ENCODE measurements at regions not wholly inside any gene's neighbourhood (a gene's known extent, or its start where the extent isn't known, plus 50 kb on each side); places are given as distances from the start of the nearest gene placed in this dataset.

GRCh38 chr14:27236601-27237000 lies 638.8 kb upstream of the NOVA1 start:
- Histone ChIP-seq H3K4me1 (ENCODE audit: insufficient read depth, low read length) (no peaks in the 10 kb centered on the region), H3K79me2 (ENCODE audit: insufficient read depth, low read length) (no peaks in the 10 kb centered on the region), H3K9ac (ENCODE audit: low read depth, low read length) (no peak overlapping the region), H3K4me3 (ENCODE audit: low read depth in 1 of 2, low read length in 2 of 2) (no peak overlapping the region), H4K20me1 (ENCODE audit: insufficient read depth, low read length) (no peaks in the 10 kb centered on the region), H3K36me3 (ENCODE audit: insufficient read depth, low read length) (no peaks in the 10 kb centered on the region), H3K9me3 (ENCODE audit: insufficient read depth, low read length, severe bottlenecking) (no peaks in the 10 kb centered on the region), H3K27me3 (ENCODE audit: insufficient read depth, low read length, poor library complexity) (no peaks in the 10 kb centered on the region), H3K27ac (ENCODE audit: low read length) (no peak overlapping the region), H3K4me2 (ENCODE audit: insufficient read depth, low read length) (no peak overlapping the region), H2AFZ (ENCODE audit: low read depth, low read length) (no peak overlapping the region)
- TF ChIP-seq, protein P1, sequence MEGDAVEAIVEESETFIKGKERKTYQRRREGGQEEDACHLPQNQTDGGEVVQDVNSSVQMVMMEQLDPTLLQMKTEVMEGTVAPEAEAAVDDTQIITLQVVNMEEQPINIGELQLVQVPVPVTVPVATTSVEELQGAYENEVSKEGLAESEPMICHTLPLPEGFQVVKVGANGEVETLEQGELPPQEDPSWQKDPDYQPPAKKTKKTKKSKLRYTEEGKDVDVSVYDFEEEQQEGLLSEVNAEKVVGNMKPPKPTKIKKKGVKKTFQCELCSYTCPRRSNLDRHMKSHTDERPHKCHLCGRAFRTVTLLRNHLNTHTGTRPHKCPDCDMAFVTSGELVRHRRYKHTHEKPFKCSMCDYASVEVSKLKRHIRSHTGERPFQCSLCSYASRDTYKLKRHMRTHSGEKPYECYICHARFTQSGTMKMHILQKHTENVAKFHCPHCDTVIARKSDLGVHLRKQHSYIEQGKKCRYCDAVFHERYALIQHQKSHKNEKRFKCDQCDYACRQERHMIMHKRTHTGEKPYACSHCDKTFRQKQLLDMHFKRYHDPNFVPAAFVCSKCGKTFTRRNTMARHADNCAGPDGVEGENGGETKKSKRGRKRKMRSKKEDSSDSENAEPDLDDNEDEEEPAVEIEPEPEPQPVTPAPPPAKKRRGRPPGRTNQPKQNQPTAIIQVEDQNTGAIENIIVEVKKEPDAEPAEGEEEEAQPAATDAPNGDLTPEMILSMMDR (IDR thresholded peaks at IDR 0.05; ENCODE audit: borderline replicate concordance, extremely low read depth, low read length, poor library complexity, severe bottlenecking) = no peak
- no peak for TF ChIP-seq EZH2 (IDR thresholded peaks at IDR 0.05; ENCODE audit: borderline replicate concordance, low read depth, low read length, severe bottlenecking)
- DNase-seq (no peak), ATAC-seq (ENCODE audit: insufficient read depth, low read depth) (no peak)

DNA sequence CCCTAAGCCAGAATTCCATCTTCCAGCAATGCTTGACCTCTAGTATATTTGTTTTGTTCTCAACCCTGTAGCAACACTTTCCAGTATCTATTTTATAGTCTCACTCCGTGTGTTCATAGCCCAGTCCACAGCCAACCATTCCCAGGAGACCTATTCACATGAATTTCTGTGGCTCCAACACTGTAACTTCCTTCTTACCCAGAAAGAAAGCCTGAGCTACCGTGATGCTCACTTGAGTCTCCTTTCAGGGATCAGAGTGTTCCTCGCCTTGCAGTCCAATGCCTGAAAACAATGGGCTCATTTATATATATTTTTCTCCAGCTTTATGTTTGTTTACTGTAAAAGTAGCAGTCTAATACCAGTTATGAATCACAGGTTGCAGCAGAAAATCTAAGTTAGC lies 645.0 kb upstream of the NOVA1 start:
- H3K27ac ChIP-seq (ENCODE audit: low read length) = no peak overlapping the region
- H3K9ac ChIP-seq (ENCODE audit: low read depth, low read length) = no peak overlapping the region
- H3K27me3 ChIP-seq (ENCODE audit: insufficient read depth, low read length, poor library complexity) = no peaks in the 10 kb centered on the region
- H3K4me3 ChIP-seq (ENCODE audit: low read depth in 1 of 2, low read length in 2 of 2) = no peak overlapping the region
- H3K9me3 ChIP-seq (ENCODE audit: insufficient read depth, low read length, severe bottlenecking) = no peaks in the 10 kb centered on the region
- no peaks in the 10 kb centered on the region for H3K79me2 ChIP-seq (ENCODE audit: insufficient read depth, low read length)
- DNase-seq (no peak), ATAC-seq (ENCODE audit: insufficient read depth, low read depth) (no peak)
- H4K20me1 ChIP-seq (ENCODE audit: insufficient read depth, low read length) = no peaks in the 10 kb centered on the region
- no peaks in the 10 kb centered on the region for H3K4me1 ChIP-seq (ENCODE audit: insufficient read depth, low read length)
- no peak overlapping the region for H2AFZ ChIP-seq (ENCODE audit: low read depth, low read length)
- no peak overlapping the region for H3K4me2 ChIP-seq (ENCODE audit: insufficient read depth, low read length)
- TF ChIP-seq EZH2 (IDR thresholded peaks at IDR 0.05; ENCODE audit: borderline replicate concordance, low read depth, low read length, severe bottlenecking) = no peak
- TF ChIP-seq, protein P1 (IDR thresholded peaks at IDR 0.05; ENCODE audit: borderline replicate concordance, extremely low read depth, low read length, poor library complexity, severe bottlenecking) = no peak
- H3K36me3 ChIP-seq (ENCODE audit: insufficient read depth, low read length) = no peaks in the 10 kb centered on the region

GRCh38 chr14:27243365-27243764 lies 645.5 kb upstream of the NOVA1 start:
- Histone ChIP-seq H3K36me3 (ENCODE audit: insufficient read depth, low read length) (no peaks in the 10 kb centered on the region), H4K20me1 (ENCODE audit: insufficient read depth, low read length) (no peaks in the 10 kb centered on the region), H2AFZ (ENCODE audit: low read depth, low read length) (no peak overlapping the region), H3K9ac (ENCODE audit: low read depth, low read length) (no peak overlapping the region), H3K27ac (ENCODE audit: low read length) (no peak overlapping the region), H3K27me3 (ENCODE audit: insufficient read depth, low read length, poor library complexity) (no peaks in the 10 kb centered on the region), H3K79me2 (ENCODE audit: insufficient read depth, low read length) (no peaks in the 10 kb centered on the region), H3K4me3 (ENCODE audit: low read depth in 1 of 2, low read length in 2 of 2) (no peak overlapping the region), H3K4me2 (ENCODE audit: insufficient read depth, low read length) (no peak overlapping the region), H3K4me1 (ENCODE audit: insufficient read depth, low read length) (no peaks in the 10 kb centered on the region), H3K9me3 (ENCODE audit: insufficient read depth, low read length, severe bottlenecking) (no peaks in the 10 kb centered on the region)
- DNase-seq = no peak
- ATAC-seq (ENCODE audit: insufficient read depth, low read depth) = no peak
- TF ChIP-seq EZH2 (IDR thresholded peaks at IDR 0.05; ENCODE audit: borderline replicate concordance, low read depth, low read length, severe bottlenecking) = no peak

GRCh38 chr14:27245947-27246346 lies 648.1 kb upstream of the NOVA1 start:
- no peaks in the 10 kb centered on the region for H3K9me3 ChIP-seq (ENCODE audit: insufficient read depth, low read length, severe bottlenecking)
- no peak overlapping the region for H3K4me2 ChIP-seq (ENCODE audit: insufficient read depth, low read length)
- H4K20me1 ChIP-seq (ENCODE audit: insufficient read depth, low read length) = no peaks in the 10 kb centered on the region
- H3K79me2 ChIP-seq (ENCODE audit: insufficient read depth, low read length) = no peaks in the 10 kb centered on the region
- H2AFZ ChIP-seq (ENCODE audit: low read depth, low read length) = no peak overlapping the region
- TF ChIP-seq, protein P1 (IDR thresholded peaks at IDR 0.05; ENCODE audit: borderline replicate concordance, extremely low read depth, low read length, poor library complexity, severe bottlenecking) = no peak
- no peaks in the 10 kb centered on the region for H3K4me1 ChIP-seq (ENCODE audit: insufficient read depth, low read length)
- no peak overlapping the region for H3K4me3 ChIP-seq (ENCODE audit: low read depth in 1 of 2, low read length in 2 of 2)
- no peaks in the 10 kb centered on the region for H3K27me3 ChIP-seq (ENCODE audit: insufficient read depth, low read length, poor library complexity)
- no peak overlapping the region for H3K27ac ChIP-seq (ENCODE audit: low read length)
- H3K9ac ChIP-seq (ENCODE audit: low read depth, low read length) = no peak overlapping the region
- DNase-seq (no peak), ATAC-seq (ENCODE audit: insufficient read depth, low read depth) (no peak)
- no peaks in the 10 kb centered on the region for H3K36me3 ChIP-seq (ENCODE audit: insufficient read depth, low read length)
